HuH-7 (cell line): ENCODE measurements at regions not wholly inside any gene's neighbourhood (a gene's known extent, or its start where the extent isn't known, plus 50 kb on each side); places are given as distances from the start of the nearest gene placed in this dataset.

Source experiments
- DNase-seq: peaks from one replicate; pipeline ENCODE4 v3.0.0; 2011; ENCODE audit warnings: low spot score

DNA sequence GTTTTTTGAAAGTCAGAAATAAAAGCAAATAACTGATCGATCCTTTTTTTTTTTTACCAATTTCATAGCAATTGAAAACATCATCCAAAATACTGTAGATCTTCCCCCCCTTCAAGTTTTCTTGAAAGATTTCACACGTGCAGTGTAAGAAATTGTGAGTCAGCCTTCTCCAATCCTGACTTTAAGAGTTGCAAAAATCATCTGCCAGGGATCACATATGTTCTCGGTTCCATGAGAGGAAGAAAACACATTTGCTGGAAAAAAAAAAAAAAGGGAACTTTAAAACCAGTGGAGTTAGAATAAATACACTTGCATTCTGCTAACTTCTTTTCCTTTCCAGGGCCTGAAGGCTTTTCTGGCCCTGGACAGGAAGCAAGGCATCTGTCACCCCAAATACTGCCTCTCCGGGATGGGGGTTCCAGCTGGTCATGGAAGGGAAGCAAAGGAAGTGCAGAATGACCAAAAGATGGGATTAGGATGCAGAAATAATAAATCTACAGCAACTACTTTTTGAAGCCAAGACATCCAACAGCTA is 198.4 kb upstream of the KIAA1217 start:
- no peak for DNase-seq

GRCh38 chr10:24012249-24012803 is 196.6 kb upstream of the KIAA1217 start:
- no peak for DNase-seq

DNA sequence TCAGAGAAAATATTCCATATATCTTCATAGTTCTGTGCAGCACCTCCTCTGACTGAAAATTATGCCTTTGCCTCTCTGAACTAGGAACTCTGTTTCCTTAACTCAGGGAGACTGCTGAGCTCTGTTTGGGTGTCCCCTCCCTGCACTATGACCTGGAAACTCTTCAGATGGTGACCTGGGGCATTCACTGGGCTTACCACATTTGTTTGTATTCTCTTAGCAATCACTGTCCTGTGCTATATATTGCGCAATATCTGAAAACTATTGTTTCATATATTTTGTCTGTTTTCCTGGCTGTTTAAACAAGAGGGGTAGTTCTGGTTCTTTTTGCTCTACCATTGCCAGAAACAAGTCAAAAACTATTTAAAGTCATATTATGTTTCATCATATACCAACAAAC is 181.8 kb upstream of the KIAA1217 start:
- DNase-seq, result no peak

GRCh38 chr10:24034571-24034970 is 174.4 kb upstream of the KIAA1217 start:
- no peak for DNase-seq

DNA sequence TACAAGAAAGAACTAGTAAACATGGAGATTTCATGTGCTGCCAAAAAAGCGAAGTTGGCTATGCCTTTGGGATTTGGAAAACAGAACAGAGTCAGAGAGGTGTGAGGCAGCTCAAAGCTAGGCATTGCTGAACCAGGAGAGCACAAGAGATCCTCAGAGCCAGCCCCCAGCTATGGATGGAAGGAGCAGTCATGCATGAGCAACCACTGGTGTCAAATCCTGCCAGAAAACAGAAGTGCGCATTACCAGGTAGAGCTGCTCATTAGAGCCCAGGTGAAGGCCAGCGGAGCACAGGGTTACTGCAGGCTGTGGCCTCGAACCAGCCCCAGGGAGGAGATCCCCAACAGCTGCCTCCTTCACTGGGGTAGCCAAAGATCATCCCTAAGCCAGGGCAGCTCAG is 173.2 kb upstream of the KIAA1217 start:
- no peak for DNase-seq

DNA sequence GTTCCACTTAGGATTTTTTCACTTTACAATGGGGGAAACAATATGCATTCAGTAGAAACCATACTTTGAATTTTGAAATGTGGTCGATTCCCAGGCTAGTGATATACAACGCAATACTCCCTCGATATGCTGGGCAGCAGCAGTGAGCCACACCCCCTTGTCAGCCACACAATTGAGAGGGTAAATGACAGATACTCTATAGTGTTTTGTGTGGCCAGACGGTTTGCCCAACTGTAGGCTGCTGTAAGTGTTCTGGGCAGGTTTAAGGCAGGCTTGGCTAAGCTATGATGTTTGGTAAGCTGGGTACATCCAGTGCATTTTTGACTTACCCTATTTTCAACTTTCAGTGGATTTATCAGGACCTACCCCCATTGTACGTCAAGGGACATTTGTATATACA is 169.6 kb upstream of the KIAA1217 start:
- no peak for DNase-seq

GRCh38 chr10:24039897-24040296 is 169.0 kb upstream of the KIAA1217 start:
- no peak for DNase-seq

DNA sequence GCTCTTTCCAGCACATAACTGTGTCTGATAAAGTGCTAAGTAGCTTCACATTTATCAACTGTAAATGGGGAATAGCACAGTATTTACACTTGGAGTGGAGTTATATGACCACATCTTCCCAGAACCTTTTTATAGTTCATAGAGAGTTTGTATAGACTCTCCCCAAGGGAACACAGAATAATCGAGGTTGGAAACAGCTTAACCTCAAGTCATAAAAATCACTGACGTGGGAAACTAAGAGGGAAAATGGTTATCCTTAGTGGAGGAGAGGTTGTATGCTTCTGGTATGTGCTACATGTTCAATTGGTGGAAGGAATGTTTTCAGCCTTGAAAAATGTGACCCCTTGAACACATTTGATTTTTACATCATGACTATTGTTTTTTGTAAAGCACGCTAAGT is 167.9 kb upstream of the KIAA1217 start:
- DNase-seq, result no peak

GRCh38 chr10:24041834-24042233 is 167.1 kb upstream of the KIAA1217 start:
- DNase-seq, result no peak

DNA sequence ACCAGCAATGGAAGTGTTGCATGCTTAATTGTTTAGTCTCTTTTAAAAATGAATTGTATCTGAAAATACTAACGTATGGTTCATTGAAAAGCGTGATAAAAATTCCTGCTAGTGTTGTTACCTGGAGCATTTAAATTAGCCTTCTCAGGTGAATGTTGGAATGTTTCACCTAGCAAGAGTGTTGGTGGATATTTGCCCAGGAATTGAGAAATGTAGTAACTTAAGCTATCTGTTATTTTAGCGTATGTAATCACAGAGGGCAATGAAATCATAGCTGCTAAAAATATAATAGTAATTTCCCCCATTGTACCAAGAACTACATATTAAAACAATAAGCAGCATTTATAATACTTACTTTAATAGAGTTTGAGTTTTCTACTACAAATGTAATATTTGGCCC is 166.1 kb upstream of the KIAA1217 start:
- no peak for DNase-seq

DNA sequence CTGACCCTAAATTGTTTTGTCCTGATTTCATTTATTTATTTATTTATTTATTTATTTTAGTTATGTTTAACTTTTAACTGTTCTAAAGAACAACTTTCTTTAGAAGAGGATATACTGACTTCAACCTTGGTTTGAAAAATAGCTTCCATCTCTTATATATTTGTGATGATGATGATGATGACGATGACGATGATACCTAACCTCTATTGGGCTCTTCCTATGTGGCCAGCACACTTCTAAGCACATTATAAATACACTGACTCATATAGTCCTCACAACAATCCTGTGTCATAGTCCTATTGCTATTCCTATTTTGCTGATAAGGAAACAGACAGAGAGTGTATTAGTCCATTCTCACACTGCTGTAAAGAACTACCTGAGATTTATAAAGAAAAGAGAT is 162.9 kb upstream of the KIAA1217 start:
- DNase-seq, result no peak

DNA sequence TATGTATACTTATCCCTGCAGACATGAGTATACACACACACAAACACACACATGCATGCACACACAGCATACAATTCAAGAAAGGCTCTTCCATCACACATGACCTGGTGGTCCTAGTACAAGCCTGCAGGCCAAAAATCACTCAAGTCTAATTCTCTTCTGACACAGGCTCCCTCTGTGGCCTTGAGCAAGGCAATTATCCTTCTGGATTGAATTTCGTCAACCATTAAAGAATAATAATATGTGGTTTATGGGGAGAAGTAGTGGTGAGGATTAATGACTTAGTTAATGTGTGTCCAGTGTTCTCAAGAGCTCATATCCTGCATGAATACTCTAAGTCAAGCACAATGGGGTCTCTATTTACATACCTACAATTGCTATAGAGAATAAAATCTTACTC is 161.8 kb upstream of the KIAA1217 start:
- DNase-seq, result no peak

- no peak for DNase-seq
These were observed 154.5 kb upstream of the KIAA1217 start for GRCh38 chr10:24054421-24054820.

- DNase-seq, result no peak
These were observed 128.7 kb upstream of the KIAA1217 start for GRCh38 chr10:24080207-24080606.

DNA sequence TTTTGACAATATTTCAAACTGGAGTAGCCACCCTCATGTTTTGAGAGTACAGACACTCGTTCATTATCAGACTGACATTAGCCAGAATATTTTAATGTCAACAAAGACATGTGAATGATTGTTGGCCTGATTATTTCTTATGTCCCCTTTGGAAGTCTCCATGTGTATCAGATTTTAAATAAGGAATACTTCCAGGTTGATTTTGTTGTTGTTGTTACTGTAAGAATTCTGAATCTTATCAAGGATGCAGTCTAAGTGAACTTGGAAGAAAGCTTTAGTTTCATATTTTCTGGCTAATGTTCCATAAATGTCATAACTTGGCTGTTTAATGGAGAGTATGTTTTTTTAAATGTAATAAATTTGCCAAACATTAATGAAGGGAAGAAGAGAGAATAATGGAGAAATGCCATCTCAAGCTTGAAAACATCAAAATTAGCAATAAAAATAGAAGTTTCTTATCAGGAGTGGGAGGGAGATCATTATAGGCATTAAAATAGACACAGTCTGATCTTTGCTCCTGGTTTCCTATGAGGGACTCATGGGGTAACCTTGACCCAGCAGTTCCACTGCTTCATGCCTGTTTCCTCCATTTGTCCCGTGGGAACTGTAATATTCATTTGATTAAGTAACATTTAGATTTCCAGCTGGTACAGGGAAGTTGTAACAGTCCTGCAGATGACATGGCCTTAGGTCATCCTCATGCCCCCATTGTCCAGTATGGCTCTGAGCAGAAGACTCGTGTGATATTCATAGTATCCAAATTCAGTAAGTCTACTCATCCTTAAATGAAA is 122.4 kb upstream of the KIAA1217 start:
- DNase-seq, result no peak

DNA sequence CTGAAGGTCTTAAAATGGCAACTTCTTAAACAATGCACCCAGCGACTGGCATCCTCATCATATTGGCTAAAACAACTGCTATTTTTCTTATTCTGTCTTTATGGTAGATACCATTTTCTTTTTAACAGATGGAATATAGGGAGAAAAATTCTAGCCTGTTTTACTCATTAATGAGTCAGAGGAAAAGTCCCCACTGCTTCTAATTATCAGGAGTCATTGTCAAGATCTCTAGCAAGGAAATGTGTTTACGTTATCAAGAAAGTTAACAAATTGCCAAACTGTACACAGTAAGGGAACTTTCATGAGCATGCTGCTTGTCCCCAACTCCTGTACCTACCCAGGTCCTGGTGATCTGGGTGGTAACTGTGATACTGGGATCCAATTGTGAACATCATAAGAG is 117.7 kb upstream of the KIAA1217 start:
- DNase-seq, result no peak

- no peak for DNase-seq
These were observed 112.7 kb upstream of the KIAA1217 start for GRCh38 chr10:24096281-24096680.

DNA sequence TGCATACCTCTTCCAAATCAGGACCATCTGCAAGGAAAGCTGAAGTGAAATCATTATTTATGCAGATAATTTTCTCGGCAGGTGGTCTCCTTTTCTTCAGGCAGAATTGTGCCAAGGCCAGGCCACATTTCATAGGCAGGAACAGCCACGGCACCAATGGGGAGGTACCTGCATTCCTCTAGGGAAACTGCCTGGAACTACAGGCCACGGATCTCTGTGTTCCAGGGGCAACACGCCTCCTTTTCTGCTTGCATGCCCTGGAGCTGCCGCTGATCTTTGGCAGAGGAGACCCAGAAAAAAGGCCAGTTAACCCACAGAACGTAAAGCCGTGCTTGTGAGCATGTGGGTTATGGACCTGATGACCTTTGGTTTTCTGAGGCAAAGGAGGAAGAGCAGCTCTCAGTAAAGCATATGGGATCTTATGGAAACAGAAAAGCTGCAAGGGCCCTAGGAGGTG is 111.2 kb upstream of the KIAA1217 start:
- no peak for DNase-seq

- DNase-seq, result no peak
These were observed 104.0 kb upstream of the KIAA1217 start for GRCh38 chr10:24104895-24105294.

DNA sequence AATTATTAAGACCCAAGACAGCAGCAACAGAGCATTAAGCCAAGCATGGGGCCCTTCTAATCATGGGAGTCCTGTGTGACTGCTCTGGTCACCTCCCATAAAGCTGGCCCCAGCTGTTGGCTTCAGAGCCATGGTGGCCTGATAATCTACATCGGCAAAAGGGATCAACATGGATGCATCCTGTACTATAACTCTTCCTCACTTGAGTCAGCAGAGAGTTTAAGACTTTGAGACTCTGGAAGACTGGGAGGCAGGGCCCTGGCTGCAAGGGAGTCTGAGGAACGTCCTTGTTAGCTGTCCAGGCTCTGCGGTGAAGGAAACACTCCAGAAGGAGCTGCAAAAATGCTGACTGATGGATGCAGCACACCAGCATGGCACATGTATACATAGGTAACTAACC is 95.0 kb upstream of the KIAA1217 start:
- DNase-seq, result no peak

DNA sequence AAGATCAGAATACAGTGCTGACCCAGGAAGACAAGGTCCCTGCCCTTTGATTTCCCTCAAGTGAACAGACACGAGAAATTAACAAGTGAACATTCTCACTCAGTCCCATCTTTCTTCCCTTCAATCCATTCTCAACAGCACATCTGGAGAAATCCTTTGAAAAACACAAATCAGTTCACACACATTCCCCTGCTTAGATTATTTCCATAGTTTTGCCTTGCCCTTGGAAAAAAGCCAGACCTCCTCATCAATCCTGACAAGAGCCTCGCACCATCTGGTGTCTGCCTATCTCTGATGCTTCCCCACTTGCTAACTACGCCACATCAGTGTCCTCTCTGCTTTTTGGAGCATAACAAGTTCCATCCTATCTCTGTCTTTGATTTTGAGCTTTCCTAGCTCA is 94.4 kb upstream of the KIAA1217 start:
- DNase-seq, result no peak

GRCh38 chr10:24115403-24115802 is 93.5 kb upstream of the KIAA1217 start:
- no peak for DNase-seq

DNA sequence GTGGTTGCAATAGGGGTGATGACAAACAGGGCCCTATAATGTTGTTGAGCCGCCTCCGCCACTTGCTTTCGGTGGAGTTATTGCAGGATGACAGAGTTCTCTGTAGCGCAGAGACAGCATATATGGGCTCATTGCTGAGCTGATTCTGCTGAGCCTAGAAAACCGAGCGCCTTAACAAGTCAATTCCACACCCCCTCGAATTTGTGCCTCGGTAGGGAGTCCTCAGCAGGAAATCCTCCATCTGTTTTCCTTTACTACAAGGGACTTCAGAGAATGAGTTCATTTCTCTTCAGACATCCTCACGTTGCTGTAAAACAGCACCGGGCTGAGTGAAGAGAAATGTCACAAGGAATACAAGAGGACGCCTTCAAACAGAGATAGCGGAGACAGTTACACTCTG is 90.7 kb upstream of the KIAA1217 start:
- DNase-seq, result no peak

- DNase-seq, result no peak
These were observed 89.0 kb upstream of the KIAA1217 start for GRCh38 chr10:24119896-24120295.
